AG09319 (cell line): ENCODE measurements at regions not wholly inside any gene's neighbourhood (a gene's known extent, or its start where the extent isn't known, plus 50 kb on each side); places are given as distances from the start of the nearest gene placed in this dataset.

Source experiments
- DNase-seq: peaks from one replicate; pipeline ENCODE4 v3.0.0-alpha.2; 2010; ENCODE audit warnings: low read depth; ENCODE audit errors: extremely low read depth
- CTCF ChIP-seq: IDR thresholded peaks from 2 replicates; pipeline ENCODE4 v1.5.1; 2011; ENCODE audit warnings: low read depth, mild to moderate bottlenecking, inconsistent platforms, low read length, moderate library complexity

- DNase-seq: no peak
- no peak for TF ChIP-seq CTCF
Observed at GRCh38 chr10:109114579-109114978, 808.7 kb downstream of the XPNPEP1 start.

DNA sequence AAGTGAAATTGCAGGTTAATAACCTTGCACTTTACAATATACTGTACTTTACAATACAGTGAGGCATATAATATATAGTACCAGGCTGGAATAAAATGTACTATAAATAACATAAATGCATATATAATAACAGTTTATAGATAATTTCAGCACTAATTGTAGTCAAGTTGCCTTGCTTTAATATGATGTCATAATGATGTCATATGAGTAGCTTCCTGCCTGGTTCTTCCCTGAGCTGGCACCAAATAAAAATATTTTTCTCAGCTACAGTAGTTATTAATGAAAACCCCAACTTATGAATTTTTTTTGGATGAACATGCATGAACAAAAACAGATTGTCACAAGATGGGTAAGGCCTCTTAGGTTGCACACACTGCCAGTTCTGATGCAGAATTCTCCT is 816.7 kb downstream of the XPNPEP1 start:
- no peak for TF ChIP-seq CTCF
- DNase-seq: no peak

GRCh38 chr10:109105725-109106124 is 817.6 kb downstream of the XPNPEP1 start:
- DNase-seq: no peak
- TF ChIP-seq CTCF: no peak

GRCh38 chr10:109104806-109105205 is 818.5 kb downstream of the XPNPEP1 start:
- no peak for TF ChIP-seq CTCF
- DNase-seq: no peak

DNA sequence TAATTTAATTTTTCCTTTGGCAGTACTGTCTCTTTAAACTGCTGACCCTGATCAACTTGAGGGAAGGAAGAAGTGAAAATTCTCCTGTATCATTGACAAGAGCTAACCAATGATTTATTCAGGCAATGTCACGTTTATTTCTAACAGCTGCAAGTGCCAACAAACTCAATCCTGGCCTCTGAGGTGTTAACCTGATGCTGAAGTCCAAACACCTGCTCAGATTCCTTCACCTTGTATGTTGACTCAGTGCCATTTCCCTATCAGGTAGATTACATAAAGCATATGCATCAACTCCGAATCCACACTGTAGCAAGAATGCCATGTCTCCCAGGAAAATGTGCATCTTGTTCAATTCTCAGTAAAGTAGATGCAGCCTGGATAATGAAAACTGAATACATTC is 820.0 kb downstream of the XPNPEP1 start:
- TF ChIP-seq CTCF: no peak
- DNase-seq: no peak

DNA sequence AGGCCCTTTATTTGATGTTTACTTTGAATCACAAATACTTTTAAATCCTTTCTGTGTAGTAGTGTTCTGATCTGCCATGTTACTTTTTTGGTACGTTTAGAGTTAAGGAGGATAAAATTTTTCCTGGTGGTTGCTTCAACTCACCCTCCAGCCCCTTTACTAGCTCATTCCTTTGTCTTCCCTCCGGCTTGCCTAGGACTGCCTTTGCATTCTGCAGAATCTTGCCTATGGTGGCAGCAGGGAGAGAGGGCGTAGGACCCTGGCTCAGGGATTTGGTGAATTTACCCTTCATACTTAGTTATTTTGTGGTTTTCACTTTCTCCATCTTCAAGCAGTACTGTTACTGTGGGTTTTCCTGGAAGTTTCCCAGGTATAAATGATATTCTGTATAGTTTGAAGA is 833.5 kb downstream of the XPNPEP1 start:
- no peak for DNase-seq
- no peak for TF ChIP-seq CTCF

DNA sequence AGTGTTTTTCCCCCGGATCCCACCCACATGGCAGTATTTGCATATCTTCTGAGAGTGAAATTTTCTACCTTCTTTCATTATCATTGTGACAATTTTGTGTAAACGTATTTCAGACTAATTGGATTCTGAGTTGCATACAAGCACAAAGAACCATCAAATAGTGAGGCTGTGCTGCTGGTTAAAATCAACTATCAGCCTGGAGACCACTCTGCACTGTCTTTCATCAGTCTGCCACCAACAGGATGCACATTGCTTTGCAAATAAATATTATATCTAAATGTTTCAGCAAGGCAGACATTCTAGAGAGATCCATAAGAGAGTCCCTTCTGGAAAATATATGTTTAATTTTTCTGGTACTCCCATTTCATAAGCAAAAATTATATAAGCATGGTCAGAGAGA is 851.8 kb downstream of the XPNPEP1 start:
- no peak for DNase-seq
- TF ChIP-seq CTCF: no peak
